Skin epidermis (tissue), 12 donors: ENCODE measurements at regions not wholly inside any gene's neighbourhood (a gene's known extent, or its start where the extent isn't known, plus 50 kb on each side); places are given as distances from the start of the nearest gene placed in this dataset.
A peak's percentile ranks its signal among the peaks of the same experiment; 100 is the strongest.
"Not testable (repeated sequence)": the region's sequence is repeated elsewhere in the genome, so short reads cannot be mapped to it uniquely, and the experiment has no call there.

ENCODE experiments used
- H3K27ac ChIP-seq, 21 experiments: fragments of 200-600 bp; sonication (generic) in 11 of 21; one replicate each; pipeline ENCODE4 v1.5.0; 2020; ENCODE audit warnings: mild to moderate bottlenecking in 3 of 21, inconsistent platforms in 2 of 21, moderate library complexity in 2 of 21
- H3K4me3 ChIP-seq, 7 experiments: fragments of 200-600 bp; sonication (generic) in 2 of 7; one replicate each; pipeline ENCODE4 v1.5.0; 2020; ENCODE audit warnings: inconsistent platforms in 2 of 7, mild to moderate bottlenecking in 2 of 7, moderate library complexity in 1 of 7

DNA sequence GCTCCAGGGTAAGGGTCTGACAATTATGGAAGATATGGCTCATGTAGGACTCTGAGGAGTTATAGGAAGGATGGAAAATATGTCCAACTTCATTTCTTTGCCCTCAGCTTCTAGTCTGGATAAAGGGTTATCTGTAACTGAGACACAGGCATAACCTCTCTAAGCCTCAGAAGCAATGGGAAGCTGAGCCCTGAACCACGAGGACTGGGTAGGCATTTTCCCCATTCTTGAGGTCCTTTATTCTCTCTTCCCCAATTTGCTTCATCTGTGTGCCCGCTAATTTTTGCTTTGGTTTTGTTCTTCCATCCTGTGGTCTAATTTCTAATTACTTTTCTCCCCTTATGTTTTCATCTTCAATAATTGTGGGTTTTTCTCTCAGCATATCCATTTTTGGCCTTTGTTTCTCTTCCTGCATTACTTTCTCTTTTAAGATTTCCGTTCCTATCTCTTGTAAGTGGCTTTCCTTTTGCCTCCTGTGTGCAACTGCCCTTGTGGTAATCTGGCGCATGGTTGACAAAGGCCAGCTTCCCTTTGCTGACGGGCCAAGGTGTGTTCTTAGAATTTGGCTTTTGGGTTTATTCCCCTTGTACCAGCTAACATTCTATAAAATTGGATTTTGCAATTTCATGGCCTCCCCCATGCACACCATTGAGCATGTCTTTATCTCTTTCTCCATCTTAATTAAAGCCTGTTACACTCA is 343.8 kb downstream of the TXNL1 start:
- no peak overlapping the region for H3K27ac ChIP-seq
- no peak overlapping the region for H3K4me3 ChIP-seq

DNA sequence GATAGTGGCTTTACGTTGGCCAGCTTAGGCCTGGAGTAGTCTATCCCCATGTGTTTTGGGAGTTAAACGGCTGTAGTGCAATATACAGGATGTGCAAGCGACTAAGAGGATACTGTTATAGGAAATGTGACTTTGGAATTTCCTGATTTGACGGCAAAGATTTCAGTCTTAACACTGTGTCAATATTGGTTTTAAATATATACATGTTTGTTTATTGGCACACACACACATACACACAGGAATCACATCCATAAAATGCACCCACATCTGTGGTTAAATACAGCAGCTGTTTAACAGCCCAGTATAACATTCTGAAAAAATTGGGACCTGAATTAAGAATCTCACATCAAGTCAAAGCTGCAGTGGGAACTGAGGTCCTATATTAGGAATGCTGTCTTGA is 347.1 kb downstream of the TXNL1 start:
- Histone ChIP-seq H3K4me3 (no peak overlapping the region), H3K27ac (peak overlapping the region in 3 of 21 experiments; percentile 5 to 33 (median 10))

DNA sequence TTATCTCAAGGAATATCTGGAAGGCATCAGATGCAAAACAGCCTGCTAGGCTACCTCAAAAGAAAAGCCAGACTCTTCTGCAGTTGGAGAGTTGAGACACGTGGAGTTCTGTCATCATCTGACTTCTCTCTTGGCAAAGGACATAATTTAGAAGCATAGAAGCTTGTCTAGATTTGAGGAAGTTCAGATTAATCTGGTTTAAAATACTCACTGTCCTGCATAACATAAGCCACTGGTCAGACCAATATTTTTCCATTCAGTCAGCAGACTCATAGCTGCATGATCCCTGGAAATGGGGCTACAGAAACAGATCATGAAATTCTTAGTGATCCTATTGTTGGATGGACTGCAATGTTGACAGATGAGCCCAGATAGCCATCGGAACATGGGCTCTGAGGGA is 349.0 kb downstream of the TXNL1 start:
- Histone ChIP-seq H3K27ac (peak overlapping the region in 3 of 21 experiments; percentile 16 to 52 (median 50)), H3K4me3 (no peak overlapping the region)

DNA sequence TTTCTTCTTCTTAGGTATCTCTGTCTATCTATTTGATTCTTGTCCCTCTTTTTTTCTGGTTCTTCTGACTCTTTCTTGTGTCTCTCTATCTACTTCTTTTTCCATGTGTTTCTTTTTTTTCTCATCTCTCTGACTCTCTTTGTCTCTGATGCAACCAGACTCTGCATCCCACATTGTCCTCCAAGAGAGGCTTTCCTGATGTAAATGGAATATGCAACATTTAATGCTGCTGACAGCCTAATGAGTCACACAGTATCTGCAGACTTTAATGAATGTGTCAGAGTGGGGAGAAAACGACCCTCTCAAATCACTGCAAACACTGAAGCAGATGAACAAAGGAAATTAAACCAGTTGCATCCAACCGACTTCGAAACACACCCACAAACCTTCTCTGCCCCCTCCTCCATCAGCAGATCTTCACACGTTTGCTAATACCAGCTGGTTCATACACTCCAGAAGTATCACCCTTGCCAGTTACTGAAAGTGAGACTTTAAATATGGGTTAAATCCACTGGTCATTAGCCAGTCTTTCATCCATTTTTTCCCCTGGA is 351.5 kb downstream of the TXNL1 start:
- H3K4me3 ChIP-seq, result no peak overlapping the region
- no peak overlapping the region for H3K27ac ChIP-seq

GRCh38 chr18:56285387-56286065 is 352.9 kb downstream of the TXNL1 start:
- Histone ChIP-seq H3K27ac (peak overlapping the region in 1 of 21 experiments; percentile 14), H3K4me3 (no peak overlapping the region)

- H3K4me3 ChIP-seq, result no peak overlapping the region
- no peak overlapping the region for H3K27ac ChIP-seq
Observed at GRCh38 chr18:56284319-56284718, 354.1 kb downstream of the TXNL1 start.

GRCh38 chr18:56283316-56283715 is 355.1 kb downstream of the TXNL1 start:
- Histone ChIP-seq H3K27ac (no peak overlapping the region), H3K4me3 (no peak overlapping the region)

GRCh38 chr18:56282234-56283104 is 355.9 kb downstream of the TXNL1 start:
- H3K27ac ChIP-seq, result no peak overlapping the region
- no peak overlapping the region for H3K4me3 ChIP-seq

GRCh38 chr18:56279816-56280215 is 358.6 kb downstream of the TXNL1 start:
- not testable (repeated sequence) for H3K27ac ChIP-seq, H3K4me3 ChIP-seq

DNA sequence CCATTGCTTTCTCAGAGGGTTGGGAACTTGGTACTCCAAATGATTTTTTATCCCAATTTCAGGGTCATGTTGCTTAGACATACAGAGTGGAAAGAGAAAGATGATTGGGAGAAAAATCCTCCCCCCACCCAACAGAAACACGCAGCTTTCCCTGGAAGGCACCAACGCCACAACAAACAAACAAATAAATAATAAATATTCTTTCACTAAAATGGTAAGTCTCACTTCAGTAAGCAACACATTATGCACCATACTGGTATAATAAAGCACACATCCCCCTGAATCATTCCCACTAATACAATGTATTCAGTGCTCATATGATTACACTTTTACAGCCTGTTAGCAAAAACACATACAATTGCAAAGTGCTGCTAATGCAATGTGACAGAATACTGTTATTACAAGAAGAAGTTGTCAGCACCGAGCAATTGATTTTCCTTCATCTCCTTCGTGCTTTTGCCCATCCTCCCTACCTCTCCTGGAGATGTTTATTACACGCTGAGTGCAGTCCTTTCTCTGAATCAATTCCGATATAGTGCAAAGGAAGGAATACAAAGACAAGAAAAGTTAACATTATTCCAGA is 359.9 kb downstream of the TXNL1 start:
- Histone ChIP-seq H3K4me3 (no peak overlapping the region), H3K27ac (no peak overlapping the region)

DNA sequence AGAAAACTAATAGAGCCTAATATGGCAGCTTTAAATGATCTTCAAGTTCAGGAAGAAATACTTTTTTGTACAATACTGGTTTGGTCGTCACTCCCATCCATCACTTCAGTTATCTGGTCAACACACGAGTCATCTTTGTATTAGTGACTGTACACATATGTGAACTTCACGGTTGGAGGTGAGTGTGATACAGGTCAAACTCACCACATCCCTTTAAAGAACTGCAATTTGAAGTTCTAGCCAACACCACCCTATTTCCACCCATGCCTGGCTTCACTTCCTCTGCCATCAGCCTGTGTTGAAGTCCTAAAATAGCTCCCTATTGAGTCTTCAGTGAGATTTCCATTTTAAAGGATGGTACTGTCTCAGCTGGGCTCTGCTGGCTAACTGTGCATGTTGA is 361.9 kb downstream of the TXNL1 start:
- H3K27ac ChIP-seq, result no peak overlapping the region
- H3K4me3 ChIP-seq, result no peak overlapping the region

DNA sequence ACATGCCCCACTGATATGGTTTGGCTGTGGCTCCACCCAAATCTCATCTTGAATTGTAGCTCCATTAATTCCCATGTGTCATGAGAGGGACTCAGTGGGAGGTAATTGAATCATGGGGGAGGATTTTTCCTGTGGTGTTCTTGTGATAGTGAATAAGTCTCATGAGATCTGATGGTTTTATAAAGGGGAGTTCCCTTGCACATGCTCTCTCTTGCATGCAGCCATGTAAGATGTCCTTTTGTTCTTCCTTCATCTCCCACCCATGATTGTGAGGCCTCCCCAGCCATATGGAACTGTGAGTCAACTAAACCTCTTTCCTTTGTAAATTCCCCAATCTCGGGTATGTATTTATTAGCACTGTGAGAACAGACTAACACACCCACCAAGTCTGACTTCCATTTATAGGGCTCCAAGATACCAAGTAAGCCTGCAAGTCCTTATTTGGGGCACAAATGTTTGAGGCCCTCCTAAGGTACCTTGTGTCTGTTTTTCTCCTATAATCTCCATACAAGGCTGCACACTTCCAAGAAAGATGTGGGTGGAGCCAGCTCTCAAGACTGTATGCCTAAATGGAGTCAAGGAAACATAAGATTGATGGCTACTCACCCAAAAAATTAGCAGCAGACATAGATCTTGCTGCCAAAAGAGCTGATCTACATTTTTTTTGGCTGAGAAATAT is 364.7 kb downstream of the TXNL1 start:
- H3K4me3 ChIP-seq, result no peak overlapping the region
- no peak overlapping the region for H3K27ac ChIP-seq

GRCh38 chr18:56270671-56271250 is 367.6 kb downstream of the TXNL1 start:
- Histone ChIP-seq H3K4me3 (no peak overlapping the region), H3K27ac (no peak overlapping the region)

DNA sequence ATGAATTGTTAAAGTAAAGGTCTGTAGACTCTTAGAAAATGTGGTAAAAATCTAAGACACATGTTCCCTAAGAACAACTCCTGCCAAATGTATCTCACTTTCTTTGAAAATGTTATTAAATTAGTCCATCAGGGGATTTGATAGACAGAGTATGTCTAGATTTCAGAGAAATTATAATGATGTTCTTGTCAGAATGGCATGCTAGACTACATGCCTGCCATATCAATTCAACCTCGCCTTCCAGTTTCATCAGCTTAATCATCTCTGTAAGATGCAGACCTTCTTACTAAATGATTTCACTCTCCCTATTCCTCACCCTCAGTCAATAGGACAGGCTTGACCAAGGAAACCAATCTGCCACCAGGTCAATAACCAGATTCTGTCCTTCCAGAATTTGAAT is 368.4 kb downstream of the TXNL1 start:
- H3K27ac ChIP-seq, result no peak overlapping the region
- no peak overlapping the region for H3K4me3 ChIP-seq

- Histone ChIP-seq H3K4me3 (no peak overlapping the region), H3K27ac (no peak overlapping the region)
Observed at GRCh38 chr18:56268952-56269351, 369.4 kb downstream of the TXNL1 start.

GRCh38 chr18:56267334-56267733 is 371.1 kb downstream of the TXNL1 start:
- H3K27ac ChIP-seq, result no peak overlapping the region
- H3K4me3 ChIP-seq, result no peak overlapping the region

- no peak overlapping the region for H3K27ac ChIP-seq
- H3K4me3 ChIP-seq, result no peak overlapping the region
Observed at GRCh38 chr18:56258178-56258577, 380.2 kb downstream of the TXNL1 start.

- no peak overlapping the region for H3K4me3 ChIP-seq
- peak overlapping the region in 3 of 21 experiments; percentile 4 to 23 (median 11) for H3K27ac ChIP-seq
Observed at GRCh38 chr18:56257205-56257604, 381.2 kb downstream of the TXNL1 start.

GRCh38 chr18:56256659-56257058 is 381.7 kb downstream of the TXNL1 start:
- Histone ChIP-seq H3K4me3 (no peak overlapping the region), H3K27ac (peak overlapping the region in 2 of 21 experiments; percentile 4 to 11)
